ENCODE measurements at regions not wholly inside any gene's neighbourhood (a gene's known extent, or its start where the extent isn't known, plus 50 kb on each side); places are given as distances from the start of the nearest gene placed in this dataset.
"Not testable (repeated sequence)": the region's sequence is repeated elsewhere in the genome, so short reads cannot be mapped to it uniquely, and the experiment has no call there.

DNA sequence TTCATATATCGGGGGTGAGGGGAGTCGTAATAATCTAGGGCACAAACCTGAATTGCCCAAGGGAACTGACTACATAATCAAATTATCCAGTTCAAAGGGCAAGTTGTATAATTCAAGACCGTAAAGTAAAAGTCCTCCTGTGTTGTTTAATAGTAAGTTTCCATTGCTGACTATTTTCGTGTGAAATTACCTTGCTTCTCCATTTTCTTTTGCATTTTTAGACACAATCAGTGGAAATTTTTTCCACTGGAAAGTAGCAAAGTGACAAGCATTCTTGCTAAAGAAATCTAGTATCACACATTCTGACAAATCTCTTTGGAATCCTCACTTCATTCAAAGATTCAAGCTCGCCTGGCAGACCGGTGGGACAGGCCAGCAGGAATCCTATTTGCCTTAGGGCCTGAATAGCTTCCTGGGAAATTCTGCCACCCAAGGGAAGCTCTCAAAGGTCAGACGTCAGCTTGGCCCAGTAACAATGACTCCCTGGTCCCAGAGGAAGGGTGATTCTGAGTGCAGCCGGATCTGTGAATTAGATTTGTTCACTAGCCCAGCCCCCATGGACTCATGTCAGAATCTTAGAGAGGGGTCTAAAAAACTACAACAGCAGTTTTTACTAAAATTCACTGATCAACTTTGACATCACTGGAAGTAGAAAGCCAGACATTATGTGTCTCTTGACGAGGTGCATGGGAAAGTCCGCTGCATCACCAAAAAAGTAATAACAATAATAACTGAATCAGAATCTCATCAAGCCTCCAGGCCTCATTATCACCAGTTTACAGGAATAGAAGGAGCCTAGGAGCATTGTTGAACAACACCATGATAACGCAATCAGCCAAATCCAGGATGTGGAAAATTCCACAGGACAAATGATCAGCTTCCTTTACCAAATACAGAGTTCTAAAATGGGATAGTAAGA is 161.0 kb downstream of the SKIDA1 start:
- no peak for DNase-seq (ENCODE audit: low read depth)

GRCh38 chr10:21363731-21364104 is 161.8 kb downstream of the SKIDA1 start:
- DNase-seq (ENCODE audit: low read depth), result no peak

GRCh38 chr10:21363092-21363730 is 162.3 kb downstream of the SKIDA1 start:
- DNase-seq (ENCODE audit: low read depth), result no peak

- DNase-seq (ENCODE audit: low read depth), result no peak
Measured at GRCh38 chr10:21359202-21359601, 166.3 kb downstream of the SKIDA1 start.

GRCh38 chr10:21355591-21356011 is 169.9 kb downstream of the SKIDA1 start:
- no peak for DNase-seq (ENCODE audit: low read depth)

- DNase-seq (ENCODE audit: low read depth), result no peak
Measured at GRCh38 chr10:21352886-21353285, 172.6 kb downstream of the SKIDA1 start.

DNA sequence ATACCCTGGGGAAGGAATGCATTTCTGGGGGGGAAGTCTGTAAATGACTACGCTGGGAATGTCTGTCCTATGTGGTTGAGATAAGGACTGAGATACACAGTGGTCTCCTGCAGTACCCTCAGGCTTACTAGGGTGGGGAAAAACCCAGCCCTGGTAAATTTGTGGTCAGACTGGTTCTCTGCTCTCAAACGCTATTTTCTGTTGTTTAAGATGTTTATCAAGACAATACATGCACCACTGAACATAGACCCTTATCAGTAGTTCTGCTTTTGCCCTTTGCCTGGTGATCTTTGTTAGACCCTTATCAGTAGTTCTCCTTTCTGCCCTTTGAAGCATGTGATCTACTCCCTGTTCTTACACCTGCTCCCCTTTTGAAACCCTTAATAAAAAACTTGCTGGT is 173.9 kb downstream of the SKIDA1 start:
- not testable (repeated sequence) for DNase-seq (ENCODE audit: low read depth)

DNA sequence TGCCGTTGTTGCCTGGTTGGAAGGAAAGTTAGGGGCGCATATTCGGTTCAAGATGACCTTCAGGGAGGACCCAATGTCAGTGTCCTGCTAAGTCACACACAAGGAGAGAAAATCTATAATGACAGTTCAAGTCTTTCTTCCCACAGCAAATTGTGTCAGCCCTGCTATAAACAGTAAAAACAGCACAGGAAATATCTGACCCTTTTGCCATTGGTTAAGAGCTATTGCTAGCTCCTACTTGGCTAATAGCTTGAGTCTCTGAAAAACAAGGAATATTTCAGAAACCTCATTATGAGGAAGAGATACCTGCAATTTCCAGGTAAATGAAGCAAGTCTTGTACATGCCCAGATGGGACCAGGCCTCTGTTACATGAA is 175.6 kb downstream of the SKIDA1 start:
- DNase-seq (ENCODE audit: low read depth), result no peak

DNA sequence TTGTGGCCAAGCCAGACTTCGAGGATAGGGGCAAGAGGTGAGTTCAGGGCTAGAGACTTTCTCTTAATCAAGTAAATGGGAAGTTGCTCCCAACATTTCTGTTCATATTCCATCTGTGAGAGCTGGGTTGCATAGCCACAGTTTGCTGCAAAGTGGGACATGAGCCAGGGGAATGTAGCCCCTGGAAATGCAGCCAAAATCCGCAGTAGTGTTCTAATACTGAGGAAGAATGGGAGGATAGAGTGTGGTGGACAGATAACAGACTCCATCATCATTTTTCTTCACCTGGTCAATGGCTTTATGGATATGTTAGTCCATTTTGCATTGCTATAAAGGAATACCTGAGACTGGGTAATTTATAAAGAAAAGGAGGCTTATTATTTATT is 177.7 kb downstream of the SKIDA1 start:
- no peak for DNase-seq (ENCODE audit: low read depth)

GRCh38 chr10:21347043-21347784 is 178.3 kb downstream of the SKIDA1 start:
- no peak for DNase-seq (ENCODE audit: low read depth)

- DNase-seq (ENCODE audit: low read depth), result no peak
Measured at GRCh38 chr10:21343087-21343486, 182.4 kb downstream of the SKIDA1 start.

GRCh38 chr10:21342499-21342898 is 183.0 kb downstream of the SKIDA1 start:
- not testable (repeated sequence) for DNase-seq (ENCODE audit: low read depth)

DNA sequence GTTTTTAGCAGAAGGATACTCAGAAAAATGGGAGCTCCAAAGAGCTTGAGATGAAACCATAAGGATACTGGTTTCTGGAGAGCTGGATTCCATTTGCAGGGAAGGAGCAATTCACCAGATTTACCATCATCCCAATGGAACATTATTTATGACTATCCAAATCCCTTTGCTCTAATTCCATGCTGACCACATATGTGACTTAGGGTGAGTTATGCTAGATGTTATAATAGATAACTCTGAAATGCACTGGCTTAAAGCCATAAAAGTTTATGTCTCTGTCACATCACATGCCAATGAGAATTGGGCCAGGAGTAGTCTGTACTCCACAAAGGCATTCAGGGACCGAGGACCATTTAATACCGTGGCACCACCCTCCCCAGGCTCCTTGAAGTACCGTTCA is 185.2 kb downstream of the SKIDA1 start:
- DNase-seq (ENCODE audit: low read depth), result no peak

DNA sequence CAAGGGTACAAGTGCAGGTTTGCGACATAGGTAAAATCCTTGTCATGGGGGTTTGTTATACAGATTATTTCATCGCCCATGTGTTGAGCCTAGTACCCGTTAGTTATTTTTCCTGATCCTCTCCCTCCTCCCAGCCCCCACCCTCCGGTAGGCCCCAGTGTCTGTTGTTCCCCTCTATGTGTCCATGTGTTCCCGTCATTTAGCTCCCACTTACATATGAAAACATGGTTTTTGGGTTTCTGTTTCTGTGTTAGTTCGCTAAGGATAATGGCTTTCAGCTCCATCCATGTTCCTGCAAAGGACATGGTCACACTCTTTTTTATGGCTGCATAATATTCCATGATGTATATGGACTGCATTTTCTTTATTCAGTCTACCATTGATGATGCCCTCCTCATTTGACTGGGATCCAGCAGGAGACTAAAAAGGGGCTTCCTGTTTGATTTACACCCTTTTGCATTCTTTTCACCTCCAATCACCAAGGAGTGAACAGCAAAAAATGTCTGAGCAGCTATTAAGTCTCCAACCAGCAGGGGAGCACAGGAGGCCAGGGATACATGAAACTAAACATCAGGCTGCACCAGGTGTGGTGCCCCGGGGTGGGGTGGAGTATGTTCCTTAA is 188.2 kb downstream of the SKIDA1 start:
- no peak for DNase-seq (ENCODE audit: low read depth)

DNA sequence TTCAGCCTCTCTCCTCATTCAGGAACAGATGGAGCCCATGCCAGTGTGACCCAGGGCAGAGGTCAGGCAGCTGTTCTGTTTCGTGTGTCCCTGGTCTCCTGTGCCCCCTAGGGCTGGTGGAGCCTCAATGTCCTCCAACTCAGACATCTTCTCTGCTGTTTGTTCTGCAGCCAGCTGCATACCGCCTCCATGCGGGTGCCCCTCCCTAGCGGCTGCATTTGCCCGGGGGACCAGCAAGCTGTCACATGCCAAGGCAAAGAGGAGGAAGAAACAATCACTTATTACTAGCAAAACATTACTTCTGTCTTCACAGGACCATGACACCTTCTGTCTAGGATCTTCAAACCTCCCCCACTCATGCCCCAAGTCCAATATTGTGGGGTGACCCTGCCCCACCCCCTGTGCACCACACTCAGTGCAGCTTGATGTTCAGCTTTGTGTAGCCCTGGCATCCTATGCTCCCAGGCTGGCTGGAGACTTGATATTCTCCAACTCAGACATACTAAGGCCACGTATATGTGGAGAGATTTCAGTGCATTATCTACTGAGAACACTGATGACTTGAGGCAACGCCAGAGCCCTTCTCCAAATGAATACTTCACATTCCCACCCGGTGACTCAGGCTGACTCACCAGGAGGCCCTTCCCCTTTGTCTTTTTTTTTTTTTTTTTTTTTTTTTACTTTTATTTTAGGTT is 188.9 kb downstream of the SKIDA1 start:
- no peak for DNase-seq (ENCODE audit: low read depth)

DNA sequence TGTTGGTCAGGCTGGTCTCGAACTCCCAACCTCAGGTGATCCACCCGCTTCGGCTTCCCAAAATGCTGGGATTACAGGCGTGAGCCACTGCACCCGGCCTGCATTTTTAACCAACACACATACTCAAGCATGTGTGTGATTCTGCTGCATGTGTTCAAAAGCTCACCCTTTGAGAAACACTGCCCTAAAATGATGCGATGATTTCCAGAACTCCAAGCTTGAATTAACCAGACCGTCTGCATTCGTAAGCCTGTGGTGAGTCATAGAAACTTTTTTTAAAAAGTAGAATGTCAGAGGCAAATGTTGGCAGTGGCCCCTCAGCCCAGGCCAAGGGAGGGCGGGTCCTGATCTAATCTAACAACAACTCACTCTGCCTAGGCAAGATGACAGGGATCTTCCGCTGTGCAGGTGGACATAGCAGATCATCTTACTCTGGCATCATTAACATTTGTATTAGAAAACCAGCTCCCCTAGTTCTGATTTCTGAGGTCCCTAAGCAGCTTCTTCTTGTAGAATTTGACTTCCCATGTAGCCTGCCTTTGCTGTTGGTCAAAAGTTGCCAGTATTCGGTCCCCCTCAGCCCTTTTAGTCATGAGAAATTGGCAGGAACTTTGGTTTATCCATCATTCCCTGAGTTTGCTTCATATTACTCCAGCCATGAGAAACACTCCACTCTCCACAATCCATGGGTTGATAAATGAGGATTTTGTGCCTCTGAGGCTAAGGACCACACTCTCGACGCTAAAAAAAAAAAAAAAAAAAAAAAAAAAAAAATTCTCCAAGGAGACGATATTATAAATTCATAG is 190.4 kb downstream of the SKIDA1 start:
- DNase-seq (ENCODE audit: low read depth), result no peak

DNA sequence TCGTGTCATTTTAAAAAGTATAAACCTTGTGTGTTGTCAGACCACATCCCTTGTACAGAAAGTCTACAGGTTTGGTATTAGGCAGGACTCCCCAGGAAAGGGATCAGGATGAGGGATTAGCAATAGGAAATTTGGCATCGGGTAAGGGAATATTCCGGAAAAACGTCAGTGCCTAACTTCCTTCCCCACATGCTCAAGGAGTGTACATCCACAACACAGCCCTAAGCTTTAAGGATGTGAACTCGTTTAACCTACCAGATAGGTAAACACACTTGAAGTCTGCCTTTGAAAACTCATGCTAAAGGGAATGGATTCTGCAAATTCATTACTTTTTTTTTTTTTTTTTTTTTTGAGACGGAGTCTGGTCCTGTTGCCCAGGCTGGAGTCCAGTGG is 194.9 kb downstream of the SKIDA1 start:
- DNase-seq (ENCODE audit: low read depth), result no peak

DNA sequence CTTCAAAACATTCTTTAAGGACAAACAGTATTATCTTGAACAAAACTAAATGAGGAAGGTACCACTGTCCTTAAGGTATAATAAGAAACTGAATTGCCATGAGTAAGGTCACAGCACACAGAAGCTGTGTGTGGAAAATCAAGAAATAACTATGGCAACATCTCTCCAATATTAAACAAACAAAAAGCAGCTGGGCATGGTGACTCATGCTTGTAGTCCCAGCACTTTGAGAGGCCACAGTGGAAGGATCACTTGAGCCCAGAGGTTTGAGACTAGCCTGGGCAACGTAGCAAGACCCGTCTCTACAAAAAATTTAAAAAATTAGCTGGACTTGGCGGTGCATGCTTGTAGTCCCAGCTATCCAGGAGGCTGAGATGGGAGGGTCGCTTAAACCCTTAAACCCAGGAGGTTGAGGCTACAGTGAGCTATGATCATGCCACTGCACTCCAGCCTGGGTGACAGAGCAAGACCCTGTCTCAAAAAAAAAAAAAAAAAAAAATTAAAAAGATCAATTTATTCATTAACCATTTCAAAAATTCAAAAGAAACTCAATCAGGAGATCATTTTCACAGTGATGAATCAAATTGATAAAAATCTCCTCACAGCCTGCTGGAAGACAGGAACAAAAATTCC is 195.4 kb downstream of the SKIDA1 start:
- DNase-seq (ENCODE audit: low read depth), result no peak

DNA sequence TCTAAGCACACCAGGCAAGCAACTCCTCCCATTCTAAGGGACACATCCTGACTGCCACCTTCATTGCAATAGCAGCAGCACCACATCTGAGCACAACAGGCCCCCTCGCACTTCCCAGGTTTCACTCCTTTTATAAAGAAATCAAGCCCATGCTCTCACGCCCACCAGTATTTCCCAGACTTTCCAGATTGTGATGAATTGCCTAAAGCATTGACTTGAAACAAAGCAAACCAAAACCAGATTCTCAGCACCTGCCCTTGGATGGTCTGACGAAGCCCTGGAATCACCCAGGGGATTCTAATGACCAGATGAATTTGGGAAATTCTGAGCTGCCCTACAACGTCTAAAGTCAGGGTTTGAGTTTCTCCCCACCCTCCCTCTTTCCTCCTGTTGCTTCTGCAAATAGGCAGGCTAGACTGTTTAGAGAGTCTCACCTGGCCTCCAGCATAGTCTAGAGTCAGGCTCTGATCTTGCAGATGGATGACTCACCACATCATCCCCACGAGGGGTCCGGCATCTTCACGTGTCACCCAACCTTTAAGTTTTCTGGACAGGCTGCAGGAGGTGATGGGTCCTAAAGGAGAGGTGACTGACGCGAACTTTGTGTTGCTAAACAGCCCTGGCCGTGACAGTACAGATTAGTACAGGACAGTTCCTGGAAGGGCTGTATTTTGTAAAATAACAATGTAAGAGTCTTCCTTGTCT is 198.0 kb downstream of the SKIDA1 start:
- no peak for DNase-seq (ENCODE audit: low read depth)

Data from stimulated activated CD8-positive, alpha-beta memory T cell treated with anti-CD3 and anti-CD28 coated beads, Interleukin-12 subunit alpha, Interleukin-12 subunit beta, amount 100 ng/mL, for 1 hour (primary cell).